B cell (primary cell): ENCODE measurements at regions not wholly inside any gene's neighbourhood (a gene's known extent, or its start where the extent isn't known, plus 50 kb on each side); places are given as distances from the start of the nearest gene placed in this dataset.

ENCODE experiments used
- ATAC-seq: fragments of 200-7000 bp; cut with Tn5 transposase; one replicate; pipeline ENCODE4 v1.10.0; 2021; ENCODE audit warnings: low read depth, mild to moderate bottlenecking, moderate number of reproducible peaks, moderate library complexity
- CTCF ChIA-PET: fragments of 350-600 bp; sonication (Branson Sonifier 250); formaldehyde crosslinking; loops from one replicate; lab custom pipeline; 2021; ENCODE audit warnings: antibody characterized with exemption, inconsistent platforms; lab: Charles Lee
- POLR2A ChIA-PET: fragments of 350-600 bp; sonication (Branson Sonifier 250); formaldehyde crosslinking; loops from one replicate; lab custom pipeline; 2021; ENCODE audit warnings: antibody characterized with exemption; lab: Charles Lee
- DNase-seq: peaks from one replicate; pipeline ENCODE4 v3.0.0; 2013
- H2AFZ ChIP-seq: 2 replicates; pipeline ENCODE4 v1.6.1; 2012; ENCODE audit warnings: mild to moderate bottlenecking, low read depth, low read length; ENCODE audit not compliant: insufficient read depth, poor library complexity, severe bottlenecking
- H3K27ac ChIP-seq, 2 donors: 1 replicate in 1 of 2; 2 replicates in 1 of 2; pipeline ENCODE4 v1.5.1; 2012 to 2013; ENCODE audit warnings: low read length in 2 of 2, mild to moderate bottlenecking in 2 of 2, moderate library complexity in 1 of 2
- H3K27me3 ChIP-seq, 4 experiments: fragments of 200-600 bp in 1 of 4; sonication (generic) in 1 of 4; replicated peaks in 1 of 4; 1 replicate in 2 of 4; 2 replicates in 2 of 4; pipeline versions ENCODE4 v1.6.1 to v1.7.0; 2013 to 2016; ENCODE audit warnings: low read length in 3 of 4, mild to moderate bottlenecking in 2 of 4, mixed read lengths in 1 of 4, moderate library complexity in 1 of 4; ENCODE audit not compliant: insufficient read depth in 4 of 4, control insufficient read depth in 3 of 4; ENCODE audit errors: control extremely low read depth in 1 of 4
- H3K36me3 ChIP-seq, 2 experiments: replicated peaks in 1 of 2; 1 replicate in 1 of 2; 2 replicates in 1 of 2; pipeline versions ENCODE4 v1.6.1 to v1.7.1; 2013; ENCODE audit warnings: low read length in 1 of 2; ENCODE audit not compliant: insufficient read depth in 2 of 2, control insufficient read depth in 1 of 2; ENCODE audit errors: control extremely low read depth in 1 of 2, extremely low read depth in 1 of 2
- H3K4me1 ChIP-seq, 2 donors: fragments of 200-600 bp in 1 of 2; sonication (generic) in 1 of 2; 1 replicate in 1 of 2; 2 replicates in 1 of 2; pipeline versions ENCODE4 v1.5.1 to v1.6.1; 2013 to 2017; ENCODE audit warnings: low read length in 2 of 2; ENCODE audit not compliant: control insufficient read depth in 2 of 2, insufficient read depth in 2 of 2
- H3K4me2 ChIP-seq: replicated peaks from 2 replicates; pipeline ENCODE3; 2012; ENCODE audit warnings: mild to moderate bottlenecking, low read depth, low read length; ENCODE audit not compliant: poor library complexity, severe bottlenecking
- H3K4me3 ChIP-seq, 5 experiments: fragments of 200-600 bp in 1 of 5; sonication (generic) in 1 of 5; 1 replicate in 3 of 5; 2 replicates in 2 of 5; pipeline versions ENCODE4 v1.5.1 to v1.7.0; 2011 to 2016; ENCODE audit warnings: low read length in 4 of 5, mild to moderate bottlenecking in 4 of 5, low read depth in 2 of 5, control low read depth in 1 of 5, moderate library complexity in 1 of 5; ENCODE audit not compliant: insufficient read depth in 1 of 5; ENCODE audit errors: control extremely low read depth in 1 of 5, extremely low read depth in 1 of 5
- H3K79me2 ChIP-seq: fragments of 200-600 bp; sonication (generic); one replicate; pipeline ENCODE4 v1.6.0; 2016; ENCODE audit warnings: low read length; ENCODE audit not compliant: control insufficient read depth, insufficient read depth
- H3K9ac ChIP-seq: fragments of 200-600 bp; sonication (generic); 2 replicates; pipeline ENCODE4 v1.6.1; 2017; ENCODE audit warnings: mild to moderate bottlenecking, low read length, moderate library complexity
- H3K9me3 ChIP-seq, 3 donors: one replicate each; pipeline versions ENCODE4 v1.6.1 to v1.7.1; 2013; ENCODE audit warnings: low read length in 2 of 3; ENCODE audit not compliant: control insufficient read depth in 2 of 3, insufficient read depth in 1 of 3; ENCODE audit errors: control extremely low read depth in 1 of 3
- H4K20me1 ChIP-seq: 2 replicates; pipeline ENCODE4 v1.6.0; 2012; ENCODE audit warnings: mild to moderate bottlenecking, low read length; ENCODE audit not compliant: insufficient read depth, control insufficient read depth, poor library complexity, severe bottlenecking
- H3K27ac Mint-ChIP-seq: one replicate; pipeline ENCODE4 v1.8.0; 2021; ENCODE audit warnings: mixed read lengths
- H3K27me3 Mint-ChIP-seq: one replicate; pipeline ENCODE4 v1.8.0; 2021; ENCODE audit warnings: mixed read lengths
- H3K4me1 Mint-ChIP-seq: one replicate; pipeline ENCODE4 v1.8.0; 2021; ENCODE audit warnings: mixed read lengths
- H3K4me3 Mint-ChIP-seq: one replicate; pipeline ENCODE4 v1.8.0; 2021; ENCODE audit warnings: mixed read lengths
- H3K9me3 Mint-ChIP-seq: one replicate; pipeline ENCODE4 v1.8.0; 2022; ENCODE audit warnings: mixed read lengths; ENCODE audit not compliant: insufficient read depth
- EZH2 ChIP-seq: IDR thresholded peaks from 2 replicates; pipeline ENCODE4 v1.6.1; 2012; ENCODE audit warnings: borderline replicate concordance, low read depth, mild to moderate bottlenecking, moderate library complexity, low read length; ENCODE audit not compliant: insufficient read depth, poor library complexity, severe bottlenecking
- WGBS: methylation state at CpG from one replicate; pipeline ENCODE4 v1.1.5; 2013; ENCODE audit warnings: missing lambda C conversion rate; ENCODE audit not compliant: insufficient coverage; 5-methylcytosine and 5-hydroxymethylcytosine counted together
- intact Hi-C: fragments of 100-400 bp; cut with micrococcal nuclease; formaldehyde crosslinking; loops from one replicate; pipeline ENCODE4 v1.10.0; 2022
- TF ChIP-seq, protein P1 (sequence below): fragments of 200-600 bp; IDR thresholded peaks from one replicate; pipeline ENCODE4 v1.8.0; 2022; ENCODE audit warnings: antibody characterized with exemption, mild to moderate bottlenecking

DNA sequence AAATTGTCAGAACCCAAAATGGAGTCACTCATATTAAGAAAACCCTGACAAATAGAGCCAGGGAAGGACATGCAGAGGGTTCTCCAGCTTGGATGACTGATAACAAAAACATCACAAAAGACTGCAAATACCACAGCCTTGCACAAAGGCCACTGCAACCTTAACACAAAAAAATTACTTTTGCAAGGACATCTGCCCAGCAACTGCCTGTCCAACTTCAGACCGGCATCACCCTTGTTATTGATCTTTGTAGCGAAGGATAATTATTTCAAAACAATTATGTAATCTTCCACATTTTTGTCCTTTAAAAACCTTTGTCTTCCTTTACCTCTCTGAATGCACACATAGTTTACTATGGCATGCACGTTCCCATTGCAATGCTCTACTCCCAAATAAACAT is 100.6 kb upstream of the TBX3 start:
- POLR2A ChIA-PET: no interaction called here
- H3K9ac ChIP-seq: no peak overlapping the region
- H3K4me1 Mint-ChIP-seq: no peaks in the 10 kb centered on the region

DNA sequence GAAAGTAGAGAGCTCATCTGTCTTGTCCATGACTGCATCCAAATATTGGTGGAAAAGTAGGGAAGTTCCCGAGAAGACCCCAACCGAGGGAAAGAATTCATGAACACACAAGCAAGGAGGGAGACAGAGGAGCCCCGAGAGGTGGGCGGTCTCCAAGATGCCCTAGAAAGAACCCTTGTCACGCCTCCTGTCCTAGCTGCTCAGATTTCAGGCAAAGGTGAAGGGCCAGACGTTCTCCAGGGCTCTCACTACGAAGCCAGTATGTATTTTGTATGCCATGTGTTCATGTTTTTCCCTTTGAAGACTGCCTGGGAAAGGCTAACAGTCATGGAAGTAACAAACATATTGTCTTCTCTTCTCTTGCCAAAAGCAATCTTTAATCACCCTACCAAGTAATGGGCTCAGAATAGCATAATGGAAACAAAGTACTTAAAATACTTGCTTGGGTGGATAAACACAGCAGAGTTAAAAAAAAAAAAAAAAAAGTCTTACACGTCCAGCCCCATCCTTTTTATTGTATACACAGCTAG is 99.2 kb upstream of the TBX3 start:
- Histone ChIP-seq H3K27me3 (no peaks in the 10 kb centered on the region), H3K27ac (no peak overlapping the region), H2AFZ (no peak overlapping the region), H3K79me2 (no peaks in the 10 kb centered on the region), H3K4me1 (no peaks in the 10 kb centered on the region), H4K20me1 (no peaks in the 10 kb centered on the region), H3K36me3 (no peaks in the 10 kb centered on the region), H3K9me3 (peaks cover 0 to 6% (median 0%) of the 10 kb centered on the region in 3 donors), H3K4me2 (no peak overlapping the region), H3K9ac (no peak overlapping the region), H3K4me3 (no peak overlapping the region)
- Mint-ChIP-seq H3K27ac (no peak overlapping the region), H3K4me1 (no peaks in the 10 kb centered on the region), H3K27me3 (no peaks in the 10 kb centered on the region), H3K4me3 (no peak overlapping the region), H3K9me3 (no peaks in the 10 kb centered on the region)
- no peak for TF ChIP-seq EZH2
- TF ChIP-seq, protein P1, sequence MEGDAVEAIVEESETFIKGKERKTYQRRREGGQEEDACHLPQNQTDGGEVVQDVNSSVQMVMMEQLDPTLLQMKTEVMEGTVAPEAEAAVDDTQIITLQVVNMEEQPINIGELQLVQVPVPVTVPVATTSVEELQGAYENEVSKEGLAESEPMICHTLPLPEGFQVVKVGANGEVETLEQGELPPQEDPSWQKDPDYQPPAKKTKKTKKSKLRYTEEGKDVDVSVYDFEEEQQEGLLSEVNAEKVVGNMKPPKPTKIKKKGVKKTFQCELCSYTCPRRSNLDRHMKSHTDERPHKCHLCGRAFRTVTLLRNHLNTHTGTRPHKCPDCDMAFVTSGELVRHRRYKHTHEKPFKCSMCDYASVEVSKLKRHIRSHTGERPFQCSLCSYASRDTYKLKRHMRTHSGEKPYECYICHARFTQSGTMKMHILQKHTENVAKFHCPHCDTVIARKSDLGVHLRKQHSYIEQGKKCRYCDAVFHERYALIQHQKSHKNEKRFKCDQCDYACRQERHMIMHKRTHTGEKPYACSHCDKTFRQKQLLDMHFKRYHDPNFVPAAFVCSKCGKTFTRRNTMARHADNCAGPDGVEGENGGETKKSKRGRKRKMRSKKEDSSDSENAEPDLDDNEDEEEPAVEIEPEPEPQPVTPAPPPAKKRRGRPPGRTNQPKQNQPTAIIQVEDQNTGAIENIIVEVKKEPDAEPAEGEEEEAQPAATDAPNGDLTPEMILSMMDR: no peak
- POLR2A ChIA-PET: no interaction called here
- DNase-seq (no peak), ATAC-seq (no peak)
- CTCF ChIA-PET: no interaction called here
- intact Hi-C loops: no loop called here
- WGBS: 65% methylated on average over 7 of the region's 8 CpGs

More for the DNA sequence above, 100.6 kb upstream of the TBX3 start:
- H3K27me3 Mint-ChIP-seq: no peaks in the 10 kb centered on the region
- Histone ChIP-seq H3K36me3 (no peaks in the 10 kb centered on the region), H4K20me1 (no peaks in the 10 kb centered on the region), H2AFZ (no peak overlapping the region), H3K79me2 (no peaks in the 10 kb centered on the region), H3K27me3 (no peaks in the 10 kb centered on the region), H3K4me1 (no peaks in the 10 kb centered on the region), H3K27ac (no peak overlapping the region), H3K4me2 (no peak overlapping the region), H3K9me3 (peaks cover 0 to 6% (median 0%) of the 10 kb centered on the region in 3 donors), H3K4me3 (no peak overlapping the region)
- WGBS: 57% methylated on average over 1 of the region's 3 CpGs
- no peak for ATAC-seq
- CTCF ChIA-PET: no interaction called here
- TF ChIP-seq, protein P1: no peak
- no peak for TF ChIP-seq EZH2
- intact Hi-C loops: no loop called here
- no peak overlapping the region for H3K4me3 Mint-ChIP-seq
- DNase-seq: no peak
- no peak overlapping the region for H3K27ac Mint-ChIP-seq
- H3K9me3 Mint-ChIP-seq: no peaks in the 10 kb centered on the region
